ENCODE measurements at regions not wholly inside any gene's neighbourhood (a gene's known extent, or its start where the extent isn't known, plus 50 kb on each side); places are given as distances from the start of the nearest gene placed in this dataset.

- ChIA-PET RAD21 (ENCODE audit: low non-redundant PET in 1 of 2, low total read pairs in 2 of 2, uncharacterized antibody in 2 of 2, unreplicated experiment in 2 of 2) (no interaction called here), CTCF (no interaction called here), POLR2A (no interaction called here)
- H3K27me3 ChIP-seq (ENCODE audit: insufficient read depth, low read length) = no peaks in the 10 kb centered on the region
- H3K4me3 ChIP-seq (replicated peaks in 1 of 2; ENCODE audit: low read depth in 1 of 2, low read length in 2 of 2) = no peak overlapping the region
- H3K27ac ChIP-seq (ENCODE audit: low read depth, low read length) = no peak overlapping the region
- ATAC-seq = no peak
- H3K9me3 ChIP-seq (ENCODE audit: control insufficient read depth in 1 of 2, insufficient read depth in 1 of 2, low read depth in 1 of 2, low read length in 2 of 2) = peaks cover 6 to 36% of the 10 kb centered on the region in 2 experiments; a peak in 2 of 4 replicates
- H2AFZ ChIP-seq (ENCODE audit: low read depth, low read length, poor library complexity, severe bottlenecking) = no peak overlapping the region
- H3K4me1 ChIP-seq (ENCODE audit: control insufficient read depth in 1 of 2, insufficient read depth in 2 of 2, low read length in 2 of 2) = no peaks in the 10 kb centered on the region
- intact Hi-C loops (cut with micrococcal nuclease) = no loop called here
- no peak for TF ChIP-seq SIN3A (IDR thresholded peaks at IDR 0.05; ENCODE audit: low read depth)
- no peak for TF ChIP-seq ZNF274 (IDR thresholded peaks at IDR 0.05; ENCODE audit: low read depth, low read length)
- TF ChIP-seq ATF3 (IDR thresholded peaks at IDR 0.05) = no peak
- no peak for TF ChIP-seq TCF7L2 (IDR thresholded peaks at IDR 0.05; ENCODE audit: borderline replicate concordance, extremely low read depth, insufficient read depth, insufficient read length)
- TF ChIP-seq POLR2AphosphoS5 (IDR thresholded peaks at IDR 0.05; ENCODE audit: low read depth, low read length) = no peak
- H3K9me2 ChIP-seq (ENCODE audit: insufficient read depth) = no peaks in the 10 kb centered on the region
- no peak overlapping the region for H3K4me2 ChIP-seq (ENCODE audit: low read length)
- no peak for DNase-seq (ENCODE audit: low read depth, low spot score)
- no peaks in the 10 kb centered on the region for H4K20me1 ChIP-seq (ENCODE audit: insufficient read depth)
- no TSS peak for BruUV-seq (replicated peaks)
- no peaks in the 10 kb centered on the region for H3K79me2 ChIP-seq (ENCODE audit: insufficient read depth, low read length)
- no peak overlapping the region for H3K9ac ChIP-seq (ENCODE audit: low read length)
- no peaks in the 10 kb centered on the region for H3K36me3 ChIP-seq (ENCODE audit: control insufficient read depth in 1 of 2, insufficient read depth in 2 of 2, low read length in 2 of 2)
These were observed 378.5 kb upstream of the SEMA6D start for GRCh38 chr15:47338771-47339170.

GRCh38 chr15:47339800-47340570 is 377.3 kb upstream of the SEMA6D start:
- Histone ChIP-seq H4K20me1 (ENCODE audit: insufficient read depth) (no peaks in the 10 kb centered on the region), H2AFZ (ENCODE audit: low read depth, low read length, poor library complexity, severe bottlenecking) (no peak overlapping the region), H3K4me3 (replicated peaks in 1 of 2; ENCODE audit: low read depth in 1 of 2, low read length in 2 of 2) (no peak overlapping the region), H3K4me2 (ENCODE audit: low read length) (no peak overlapping the region), H3K36me3 (ENCODE audit: control insufficient read depth in 1 of 2, insufficient read depth in 2 of 2, low read length in 2 of 2) (no peaks in the 10 kb centered on the region), H3K27ac (ENCODE audit: low read depth, low read length) (no peak overlapping the region), H3K9ac (ENCODE audit: low read length) (no peak overlapping the region), H3K4me1 (ENCODE audit: control insufficient read depth in 1 of 2, insufficient read depth in 2 of 2, low read length in 2 of 2) (no peaks in the 10 kb centered on the region), H3K9me3 (ENCODE audit: control insufficient read depth in 1 of 2, insufficient read depth in 1 of 2, low read depth in 1 of 2, low read length in 2 of 2) (peaks cover 6 to 24% of the 10 kb centered on the region in 2 experiments; a peak in 2 of 4 replicates), H3K79me2 (ENCODE audit: insufficient read depth, low read length) (no peaks in the 10 kb centered on the region), H3K27me3 (ENCODE audit: insufficient read depth, low read length) (no peaks in the 10 kb centered on the region), H3K9me2 (ENCODE audit: insufficient read depth) (no peaks in the 10 kb centered on the region)
- no peak for TF ChIP-seq ZFX (IDR thresholded peaks at IDR 0.05)
- no peak for TF ChIP-seq REST (IDR thresholded peaks at IDR 0.05; ENCODE audit: low read depth)
- no peak for TF ChIP-seq ELF1 (IDR thresholded peaks at IDR 0.05; ENCODE audit: borderline replicate concordance, low read depth)
- DNase-seq (ENCODE audit: low read depth, low spot score) (no peak), ATAC-seq (no peak)
- CTCF ChIA-PET = no interaction called here
- POLR2A ChIA-PET = no interaction called here
- RAD21 ChIA-PET (ENCODE audit: low non-redundant PET in 1 of 2, low total read pairs in 2 of 2, uncharacterized antibody in 2 of 2, unreplicated experiment in 2 of 2) = no interaction called here
- BruUV-seq (replicated peaks) = no TSS peak
- intact Hi-C loops (cut with micrococcal nuclease) = no loop called here

All from HCT116 (cell line).